ENCODE measurements at regions not wholly inside any gene's neighbourhood (a gene's known extent, or its start where the extent isn't known, plus 50 kb on each side); places are given as distances from the start of the nearest gene placed in this dataset.

- TF ChIP-seq, protein P1, sequence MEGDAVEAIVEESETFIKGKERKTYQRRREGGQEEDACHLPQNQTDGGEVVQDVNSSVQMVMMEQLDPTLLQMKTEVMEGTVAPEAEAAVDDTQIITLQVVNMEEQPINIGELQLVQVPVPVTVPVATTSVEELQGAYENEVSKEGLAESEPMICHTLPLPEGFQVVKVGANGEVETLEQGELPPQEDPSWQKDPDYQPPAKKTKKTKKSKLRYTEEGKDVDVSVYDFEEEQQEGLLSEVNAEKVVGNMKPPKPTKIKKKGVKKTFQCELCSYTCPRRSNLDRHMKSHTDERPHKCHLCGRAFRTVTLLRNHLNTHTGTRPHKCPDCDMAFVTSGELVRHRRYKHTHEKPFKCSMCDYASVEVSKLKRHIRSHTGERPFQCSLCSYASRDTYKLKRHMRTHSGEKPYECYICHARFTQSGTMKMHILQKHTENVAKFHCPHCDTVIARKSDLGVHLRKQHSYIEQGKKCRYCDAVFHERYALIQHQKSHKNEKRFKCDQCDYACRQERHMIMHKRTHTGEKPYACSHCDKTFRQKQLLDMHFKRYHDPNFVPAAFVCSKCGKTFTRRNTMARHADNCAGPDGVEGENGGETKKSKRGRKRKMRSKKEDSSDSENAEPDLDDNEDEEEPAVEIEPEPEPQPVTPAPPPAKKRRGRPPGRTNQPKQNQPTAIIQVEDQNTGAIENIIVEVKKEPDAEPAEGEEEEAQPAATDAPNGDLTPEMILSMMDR (IDR thresholded peaks at IDR 0.05) = no peak
- no peak for TF ChIP-seq POLR2A (IDR thresholded peaks at IDR 0.05)
Observed at GRCh38 chr10:106500041-106500924, 664.2 kb downstream of the SORCS1 start.

All from adrenal gland (tissue), 5 donors.